ENCODE measurements at regions not wholly inside any gene's neighbourhood (a gene's known extent, or its start where the extent isn't known, plus 50 kb on each side); places are given as distances from the start of the nearest gene placed in this dataset.

GRCh38 chr14:35235840-35236239 is 56.3 kb upstream of the PSMA6 start:
- no peaks in the 10 kb centered on the region for H4K20me1 ChIP-seq (ENCODE audit: insufficient read depth, low read length)
- peaks cover 0 to 2% (median 0%) of the 10 kb centered on the region in 7 donors for H3K9me3 Mint-ChIP-seq
- intact Hi-C loops (cut with micrococcal nuclease), result no loop called here
- no peak overlapping the region for H3K9ac ChIP-seq (ENCODE audit: insufficient read depth, low read length, poor library complexity, severe bottlenecking)
- no peaks in the 10 kb centered on the region for H3K9me3 ChIP-seq (replicated peaks in 1 of 2; ENCODE audit: control insufficient read depth in 1 of 2, insufficient read depth in 1 of 2, low read length in 2 of 2)
- no peaks in the 10 kb centered on the region for H3K36me3 ChIP-seq (replicated peaks in 1 of 2; ENCODE audit: control insufficient read depth in 1 of 2, insufficient read depth in 2 of 2, low read length in 2 of 2)
- no CpG with 5 or more reads among the region's 3 CpGs for WGBS (ENCODE audit: insufficient coverage)
- no peak overlapping the region for H3K4me2 ChIP-seq (replicated peaks; ENCODE audit: extremely low read depth, low read length, poor library complexity, severe bottlenecking)
- H3K4me1 ChIP-seq (ENCODE audit: control insufficient read depth in 1 of 2, insufficient read depth in 2 of 2, low read length in 2 of 2), result peaks cover 33 to 41% of the 10 kb centered on the region in 2 donors
- no peaks in the 10 kb centered on the region for H3K27me3 ChIP-seq (ENCODE audit: control insufficient read depth in 2 of 2, insufficient read depth in 2 of 2, low read length in 2 of 2)
- no peaks in the 10 kb centered on the region for H3K79me2 ChIP-seq (ENCODE audit: insufficient read depth, low read length)
- H2AFZ ChIP-seq (ENCODE audit: insufficient read depth, low read depth, low read length, poor library complexity, severe bottlenecking), result no peak overlapping the region
- peaks cover 4 to 25% of the 10 kb centered on the region in 2 donors for H3K36me3 Mint-ChIP-seq
- no peak for DNase-seq
- H3K4me3 ChIP-seq (replicated peaks in 1 of 3; ENCODE audit: low read depth in 2 of 3, low read length in 3 of 3), result no peak overlapping the region
- H3K27ac ChIP-seq (ENCODE audit: low read depth in 1 of 2, low read length in 2 of 2), result no peak overlapping the region
- no peak for TF ChIP-seq CTCF (IDR thresholded peaks at IDR 0.05)
- H3K27me3 Mint-ChIP-seq (ENCODE audit: low read depth in 3 of 3), result peaks cover 0 to 5% (median 0%) of the 10 kb centered on the region in 3 donors
- H3K27ac Mint-ChIP-seq, result no peak overlapping the region
- no peak overlapping the region for H3K4me3 Mint-ChIP-seq
- H3K4me1 Mint-ChIP-seq, result peaks cover 47% of the 10 kb centered on the region

DNA sequence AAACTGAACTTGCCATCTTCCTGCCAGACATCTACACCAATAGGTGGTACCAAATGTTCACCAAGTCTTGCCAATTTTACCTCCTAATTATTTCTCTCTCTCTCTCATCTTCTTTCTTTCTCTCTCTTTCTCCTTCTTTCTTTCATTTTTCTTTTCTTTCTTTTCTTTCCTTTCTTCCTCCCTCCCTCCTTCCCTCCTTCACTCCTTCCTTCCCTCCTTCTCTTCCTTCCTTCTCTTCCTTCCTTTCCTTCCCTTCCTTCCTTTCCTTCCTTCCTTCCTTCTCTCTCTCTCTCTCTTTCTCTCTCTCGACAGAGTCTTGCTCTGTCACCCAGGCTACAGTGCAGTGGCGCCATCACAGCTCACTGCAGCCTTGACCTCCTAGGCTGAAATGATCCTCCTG is 55.4 kb upstream of the PSMA6 start:
- Histone ChIP-seq H3K27me3 (ENCODE audit: control insufficient read depth in 2 of 2, insufficient read depth in 2 of 2, low read length in 2 of 2) (no peaks in the 10 kb centered on the region), H3K27ac (ENCODE audit: low read depth in 1 of 2, low read length in 2 of 2) (no peak overlapping the region), H3K9ac (ENCODE audit: insufficient read depth, low read length, poor library complexity, severe bottlenecking) (no peak overlapping the region), H3K4me3 (replicated peaks in 1 of 3; ENCODE audit: low read depth in 2 of 3, low read length in 3 of 3) (no peak overlapping the region), H4K20me1 (ENCODE audit: insufficient read depth, low read length) (no peaks in the 10 kb centered on the region), H3K9me3 (replicated peaks in 1 of 2; ENCODE audit: control insufficient read depth in 1 of 2, insufficient read depth in 1 of 2, low read length in 2 of 2) (no peaks in the 10 kb centered on the region), H2AFZ (ENCODE audit: insufficient read depth, low read depth, low read length, poor library complexity, severe bottlenecking) (no peak overlapping the region), H3K4me1 (ENCODE audit: control insufficient read depth in 1 of 2, insufficient read depth in 2 of 2, low read length in 2 of 2) (peaks cover 30 to 31% of the 10 kb centered on the region in 2 donors), H3K79me2 (ENCODE audit: insufficient read depth, low read length) (no peaks in the 10 kb centered on the region), H3K36me3 (replicated peaks in 1 of 2; ENCODE audit: control insufficient read depth in 1 of 2, insufficient read depth in 2 of 2, low read length in 2 of 2) (no peaks in the 10 kb centered on the region), H3K4me2 (replicated peaks; ENCODE audit: extremely low read depth, low read length, poor library complexity, severe bottlenecking) (no peak overlapping the region)
- intact Hi-C loops (cut with micrococcal nuclease), result no loop called here
- H3K27ac Mint-ChIP-seq, result no peak overlapping the region
- WGBS (ENCODE audit: insufficient coverage), result 84% methylated on average over 2 of the region's 2 CpGs
- H3K4me1 Mint-ChIP-seq, result peaks cover 39% of the 10 kb centered on the region
- no peak for TF ChIP-seq CTCF (IDR thresholded peaks at IDR 0.05)
- H3K4me3 Mint-ChIP-seq, result no peak overlapping the region
- H3K27me3 Mint-ChIP-seq (ENCODE audit: low read depth in 3 of 3), result peaks cover 0 to 5% (median 0%) of the 10 kb centered on the region in 3 donors
- peaks cover 8 to 25% of the 10 kb centered on the region in 2 donors for H3K36me3 Mint-ChIP-seq
- peaks cover 0 to 2% (median 0%) of the 10 kb centered on the region in 7 donors for H3K9me3 Mint-ChIP-seq
- DNase-seq, result no peak
